Naive thymus-derived CD8-positive, alpha-beta T cell (primary cell): ENCODE measurements at regions not wholly inside any gene's neighbourhood (a gene's known extent, or its start where the extent isn't known, plus 50 kb on each side); places are given as distances from the start of the nearest gene placed in this dataset.

Experiments
- ATAC-seq, 2 donors: fragments of 150-1000 bp; cut with Tn5 transposase in 1 of 2; sonication (Bioruptor Pico), chemical (Tn5 transposase) in 1 of 2; 1 replicate in 1 of 2; 2 replicates in 1 of 2; pipeline ENCODE4 v1.10.0; 2021; ENCODE audit warnings: mild to moderate bottlenecking in 2 of 2, moderate library complexity in 2 of 2
- POLR2A ChIA-PET: fragments of 350-600 bp; sonication (Branson Sonifier 250); formaldehyde crosslinking; loops from one replicate; lab custom pipeline; 2021; ENCODE audit warnings: antibody characterized with exemption; lab: Charles Lee
- DNase-seq, 10 donors: peaks; one replicate each; pipeline versions ENCODE4 v3.0.0 to v3.0.0-alpha.2; 2020 to 2022
- H3K27ac Mint-ChIP-seq, 10 donors: one replicate each; pipeline ENCODE4 v1.8.0; 2020 to 2022; ENCODE audit warnings: mild to moderate bottlenecking in 10 of 10, mixed read lengths in 10 of 10, moderate library complexity in 4 of 10, inconsistent platforms in 1 of 10
- H3K27me3 Mint-ChIP-seq, 5 donors: one replicate each; pipeline ENCODE4 v1.8.0; 2021 to 2022; ENCODE audit warnings: mixed read lengths in 5 of 5
- H3K36me3 Mint-ChIP-seq, 3 donors: one replicate each; pipeline ENCODE4 v1.8.0; 2020 to 2022; ENCODE audit warnings: mixed read lengths in 3 of 3, mild to moderate bottlenecking in 2 of 3, inconsistent platforms in 1 of 3
- H3K4me1 Mint-ChIP-seq, 4 donors: one replicate each; pipeline ENCODE4 v1.8.0; 2021 to 2022; ENCODE audit warnings: mixed read lengths in 4 of 4
- H3K4me3 Mint-ChIP-seq, 10 donors: one replicate each; pipeline ENCODE4 v1.8.0; 2020 to 2022; ENCODE audit warnings: mild to moderate bottlenecking in 10 of 10, mixed read lengths in 10 of 10, moderate library complexity in 6 of 10, inconsistent platforms in 1 of 10
- H3K9me3 Mint-ChIP-seq, 9 donors: one replicate each; pipeline ENCODE4 v1.8.0; 2020 to 2022; ENCODE audit warnings: mixed read lengths in 9 of 9, mild to moderate bottlenecking in 3 of 9, inconsistent platforms in 1 of 9, moderate library complexity in 1 of 9

GRCh38 chr13:76116751-76117360 lies 480.7 kb downstream of the LMO7 start:
- POLR2A ChIA-PET = no interaction called here
- H3K27ac Mint-ChIP-seq = peak overlapping the region in 1 of 10 donors; percentile 9
- H3K4me3 Mint-ChIP-seq = no peak overlapping the region
- peaks cover 3 to 37% (median 19%) of the 10 kb centered on the region in 9 donors for H3K9me3 Mint-ChIP-seq
- DNase-seq = no peak
- no peak for ATAC-seq
- peaks cover 0 to 4% (median 0%) of the 10 kb centered on the region in 3 donors for H3K36me3 Mint-ChIP-seq
- no peaks in the 10 kb centered on the region for H3K4me1 Mint-ChIP-seq
- H3K27me3 Mint-ChIP-seq = peaks cover 0 to 3% (median 0%) of the 10 kb centered on the region in 5 donors

- DNase-seq (no peak), ATAC-seq (no peak)
- H3K4me1 Mint-ChIP-seq = no peaks in the 10 kb centered on the region
- H3K4me3 Mint-ChIP-seq = no peak overlapping the region
- peaks cover 0 to 20% (median 4%) of the 10 kb centered on the region in 9 donors for H3K9me3 Mint-ChIP-seq
- POLR2A ChIA-PET = no interaction called here
- peaks cover 0 to 3% (median 0%) of the 10 kb centered on the region in 5 donors for H3K27me3 Mint-ChIP-seq
- no peak overlapping the region for H3K27ac Mint-ChIP-seq
- H3K36me3 Mint-ChIP-seq = no peaks in the 10 kb centered on the region
Measured at GRCh38 chr13:76106763-76107162, 470.6 kb downstream of the LMO7 start.

- Mint-ChIP-seq H3K27ac (no peak overlapping the region), H3K4me3 (no peak overlapping the region), H3K36me3 (no peaks in the 10 kb centered on the region), H3K27me3 (peaks cover 2 to 29% (median 3%) of the 10 kb centered on the region in 5 donors), H3K4me1 (no peaks in the 10 kb centered on the region), H3K9me3 (peaks cover 0 to 18% (median 0%) of the 10 kb centered on the region in 9 donors)
- POLR2A ChIA-PET = no interaction called here
- ATAC-seq (no peak), DNase-seq (no peak)
Measured at GRCh38 chr13:76094645-76095044, 458.5 kb downstream of the LMO7 start.

- Mint-ChIP-seq H3K36me3 (peaks cover 0 to 5% (median 0%) of the 10 kb centered on the region in 3 donors), H3K27ac (no peak overlapping the region), H3K9me3 (peaks cover 5 to 29% (median 11%) of the 10 kb centered on the region in 9 donors), H3K4me3 (no peak overlapping the region), H3K27me3 (peaks cover 2 to 20% (median 3%) of the 10 kb centered on the region in 5 donors), H3K4me1 (no peaks in the 10 kb centered on the region)
- DNase-seq (no peak), ATAC-seq (no peak)
- POLR2A ChIA-PET = no interaction called here
Measured at GRCh38 chr13:76091076-76091475, 454.9 kb downstream of the LMO7 start.

- H3K27ac Mint-ChIP-seq = no peak overlapping the region
- H3K4me3 Mint-ChIP-seq = no peak overlapping the region
- peaks cover 3 to 26% (median 14%) of the 10 kb centered on the region in 9 donors for H3K9me3 Mint-ChIP-seq
- H3K27me3 Mint-ChIP-seq = no peaks in the 10 kb centered on the region
- no peaks in the 10 kb centered on the region for H3K4me1 Mint-ChIP-seq
- H3K36me3 Mint-ChIP-seq = peaks cover 0 to 5% (median 0%) of the 10 kb centered on the region in 3 donors
- ATAC-seq = no peak
- POLR2A ChIA-PET = no interaction called here
- DNase-seq = no peak
Measured at GRCh38 chr13:76086729-76087128, 450.6 kb downstream of the LMO7 start.

- Mint-ChIP-seq H3K27ac (no peak overlapping the region), H3K4me3 (no peak overlapping the region), H3K36me3 (peaks cover 0 to 20% (median 0%) of the 10 kb centered on the region in 3 donors), H3K27me3 (peaks cover 0 to 6% (median 2%) of the 10 kb centered on the region in 5 donors), H3K9me3 (peaks cover 11 to 27% (median 21%) of the 10 kb centered on the region in 9 donors), H3K4me1 (no peaks in the 10 kb centered on the region)
- ATAC-seq (no peak), DNase-seq (no peak)
- POLR2A ChIA-PET = no interaction called here
Measured at GRCh38 chr13:76067850-76068249, 431.7 kb downstream of the LMO7 start.

GRCh38 chr13:76053181-76053580 lies 417.1 kb downstream of the LMO7 start:
- ATAC-seq (no peak), DNase-seq (no peak)
- POLR2A ChIA-PET = no interaction called here
- Mint-ChIP-seq H3K27me3 (peaks cover 0 to 10% (median 5%) of the 10 kb centered on the region in 5 donors), H3K9me3 (peaks cover 0 to 17% (median 2%) of the 10 kb centered on the region in 9 donors), H3K36me3 (no peaks in the 10 kb centered on the region), H3K27ac (no peak overlapping the region), H3K4me3 (no peak overlapping the region), H3K4me1 (no peaks in the 10 kb centered on the region)

- DNase-seq = no peak
- Mint-ChIP-seq H3K27ac (no peak overlapping the region), H3K36me3 (no peaks in the 10 kb centered on the region), H3K27me3 (peaks cover 2 to 10% (median 5%) of the 10 kb centered on the region in 5 donors), H3K4me1 (no peaks in the 10 kb centered on the region), H3K4me3 (no peak overlapping the region), H3K9me3 (peaks cover 0 to 5% (median 0%) of the 10 kb centered on the region in 9 donors)
- ATAC-seq = no peak
- POLR2A ChIA-PET = no interaction called here
Measured at GRCh38 chr13:76049376-76049746, 413.2 kb downstream of the LMO7 start.

GRCh38 chr13:76048675-76049375 lies 412.7 kb downstream of the LMO7 start:
- H3K27ac Mint-ChIP-seq = no peak overlapping the region
- POLR2A ChIA-PET = no interaction called here
- DNase-seq (no peak), ATAC-seq (no peak)
- no peaks in the 10 kb centered on the region for H3K4me1 Mint-ChIP-seq
- no peaks in the 10 kb centered on the region for H3K36me3 Mint-ChIP-seq
- peaks cover 0 to 3% (median 0%) of the 10 kb centered on the region in 9 donors for H3K9me3 Mint-ChIP-seq
- no peak overlapping the region for H3K4me3 Mint-ChIP-seq
- peaks cover 2 to 10% (median 5%) of the 10 kb centered on the region in 5 donors for H3K27me3 Mint-ChIP-seq

GRCh38 chr13:76048131-76048530 lies 412.0 kb downstream of the LMO7 start:
- no peak overlapping the region for H3K27ac Mint-ChIP-seq
- H3K4me3 Mint-ChIP-seq = no peak overlapping the region
- POLR2A ChIA-PET = no interaction called here
- H3K27me3 Mint-ChIP-seq = peaks cover 2 to 10% (median 5%) of the 10 kb centered on the region in 5 donors
- no peaks in the 10 kb centered on the region for H3K36me3 Mint-ChIP-seq
- no peaks in the 10 kb centered on the region for H3K9me3 Mint-ChIP-seq
- DNase-seq (no peak), ATAC-seq (no peak)
- H3K4me1 Mint-ChIP-seq = no peaks in the 10 kb centered on the region

GRCh38 chr13:76043874-76044273 lies 407.7 kb downstream of the LMO7 start:
- Mint-ChIP-seq H3K9me3 (no peaks in the 10 kb centered on the region), H3K4me3 (no peak overlapping the region), H3K27ac (no peak overlapping the region), H3K27me3 (peaks cover 0 to 3% (median 2%) of the 10 kb centered on the region in 5 donors), H3K4me1 (no peaks in the 10 kb centered on the region), H3K36me3 (no peaks in the 10 kb centered on the region)
- ATAC-seq = no peak
- POLR2A ChIA-PET = no interaction called here
- no peak for DNase-seq

- Mint-ChIP-seq H3K27ac (no peak overlapping the region), H3K36me3 (no peaks in the 10 kb centered on the region), H3K9me3 (no peaks in the 10 kb centered on the region), H3K4me1 (no peaks in the 10 kb centered on the region), H3K27me3 (peaks cover 0 to 14% (median 3%) of the 10 kb centered on the region in 5 donors), H3K4me3 (no peak overlapping the region)
- DNase-seq = no peak
- POLR2A ChIA-PET = no interaction called here
- ATAC-seq = no peak
Measured at GRCh38 chr13:76038920-76039716, 403.0 kb downstream of the LMO7 start.

- Mint-ChIP-seq H3K4me1 (peaks cover 0 to 1% (median 0%) of the 10 kb centered on the region in 4 donors), H3K9me3 (no peaks in the 10 kb centered on the region), H3K27me3 (peaks cover 2 to 19% (median 4%) of the 10 kb centered on the region in 5 donors), H3K36me3 (no peaks in the 10 kb centered on the region), H3K4me3 (no peak overlapping the region), H3K27ac (no peak overlapping the region)
- ATAC-seq (no peak), DNase-seq (no peak)
- POLR2A ChIA-PET = no interaction called here
Measured at GRCh38 chr13:76036176-76036575, 400.0 kb downstream of the LMO7 start.
